ENCODE measurements at regions not wholly inside any gene's neighbourhood (a gene's known extent, or its start where the extent isn't known, plus 50 kb on each side); places are given as distances from the start of the nearest gene placed in this dataset.

- peaks cover 15% of the 10 kb centered on the region for H3K36me3 Mint-ChIP-seq (ENCODE audit: unreplicated experiment)
- no peaks in the 10 kb centered on the region for H3K4me1 Mint-ChIP-seq (ENCODE audit: unreplicated experiment)
Observed at GRCh38 chr5:73327908-73328455, 120.6 kb downstream of the FOXD1 start.

GRCh38 chr5:73325546-73325945, 123.0 kb downstream of the FOXD1 start:
- H3K4me1 Mint-ChIP-seq (ENCODE audit: unreplicated experiment) = peaks cover 13% of the 10 kb centered on the region

More at GRCh38 chr5:73327908-73328455, 120.6 kb downstream of the FOXD1 start:
- DNase-seq (ENCODE audit: extremely low spot score, unreplicated experiment) = no peak
- peaks cover 26% of the 10 kb centered on the region for H3K9me3 Mint-ChIP-seq (ENCODE audit: unreplicated experiment)
- no peaks in the 10 kb centered on the region for H3K27me3 Mint-ChIP-seq (ENCODE audit: unreplicated experiment)
- no peak for TF ChIP-seq CTCF (IDR thresholded peaks at IDR 0.05)
- H3K4me3 Mint-ChIP-seq (ENCODE audit: unreplicated experiment) = no peak overlapping the region
- no peak overlapping the region for H3K27ac Mint-ChIP-seq (ENCODE audit: unreplicated experiment)

GRCh38 chr5:73323466-73323865, 125.1 kb downstream of the FOXD1 start:
- peaks cover 13% of the 10 kb centered on the region for H3K4me1 Mint-ChIP-seq (ENCODE audit: unreplicated experiment)
- H3K27ac Mint-ChIP-seq (ENCODE audit: unreplicated experiment) = no peak overlapping the region
- H3K36me3 Mint-ChIP-seq (ENCODE audit: unreplicated experiment) = no peaks in the 10 kb centered on the region
- H3K4me3 Mint-ChIP-seq (ENCODE audit: unreplicated experiment) = no peak overlapping the region
- H3K9me3 Mint-ChIP-seq (ENCODE audit: unreplicated experiment) = peaks cover under 1% of the 10 kb centered on the region
- DNase-seq (ENCODE audit: extremely low spot score, unreplicated experiment) = no peak
- TF ChIP-seq CTCF (IDR thresholded peaks at IDR 0.05) = no peak
- H3K27me3 Mint-ChIP-seq (ENCODE audit: unreplicated experiment) = no peaks in the 10 kb centered on the region

More at GRCh38 chr5:73325546-73325945, 123.0 kb downstream of the FOXD1 start:
- Mint-ChIP-seq H3K27ac (ENCODE audit: unreplicated experiment) (no peak overlapping the region), H3K4me3 (ENCODE audit: unreplicated experiment) (no peak overlapping the region), H3K9me3 (ENCODE audit: unreplicated experiment) (peaks cover 5% of the 10 kb centered on the region), H3K27me3 (ENCODE audit: unreplicated experiment) (no peaks in the 10 kb centered on the region), H3K36me3 (ENCODE audit: unreplicated experiment) (peaks cover 1% of the 10 kb centered on the region)
- TF ChIP-seq CTCF (IDR thresholded peaks at IDR 0.05) = no peak
- no peak for DNase-seq (ENCODE audit: extremely low spot score, unreplicated experiment)

GRCh38 chr5:73322437-73323076, 126.0 kb downstream of the FOXD1 start:
- H3K27ac Mint-ChIP-seq (ENCODE audit: unreplicated experiment) = no peak overlapping the region

More at GRCh38 chr5:73322437-73323076, 126.0 kb downstream of the FOXD1 start:
- Mint-ChIP-seq H3K4me3 (ENCODE audit: unreplicated experiment) (no peak overlapping the region), H3K36me3 (ENCODE audit: unreplicated experiment) (no peaks in the 10 kb centered on the region), H3K27me3 (ENCODE audit: unreplicated experiment) (no peaks in the 10 kb centered on the region), H3K9me3 (ENCODE audit: unreplicated experiment) (peaks cover 3% of the 10 kb centered on the region), H3K4me1 (ENCODE audit: unreplicated experiment) (peaks cover 13% of the 10 kb centered on the region)
- TF ChIP-seq CTCF (IDR thresholded peaks at IDR 0.05) = no peak
- no peak for DNase-seq (ENCODE audit: extremely low spot score, unreplicated experiment)
